IMR-90 (cell line): ENCODE measurements at regions not wholly inside any gene's neighbourhood (a gene's known extent, or its start where the extent isn't known, plus 50 kb on each side); places are given as distances from the start of the nearest gene placed in this dataset.

Experiments used
- BHLHE40 ChIP-seq: fragments of 150-350 bp; IDR thresholded peaks from 2 replicates; pipeline ENCODE4 v1.6.1; 2016; ENCODE audit warnings: mild to moderate bottlenecking, low read depth, low read length
- CEBPB ChIP-seq: IDR thresholded peaks from 2 replicates; pipeline ENCODE4 v1.6.1; 2012; ENCODE audit warnings: low read depth, low read length, improper control_type of control experiment
- CTCF ChIP-seq: conservative IDR thresholded peaks from 2 replicates; pipeline ENCODE4 v1.5.1; 2012; ENCODE audit warnings: mild to moderate bottlenecking, low read depth, low read length, improper control_type of control experiment
- MAZ ChIP-seq: IDR thresholded peaks from 2 replicates; pipeline ENCODE4 v1.6.1; 2012; ENCODE audit warnings: low read depth, mild to moderate bottlenecking, low read length, improper control_type of control experiment, moderate library complexity, borderline replicate concordance
- POLR2A ChIP-seq: IDR thresholded peaks from 2 replicates; pipeline ENCODE4 v1.6.1; 2012; ENCODE audit warnings: mild to moderate bottlenecking, low read depth, low read length
- RAD21 ChIP-seq: IDR thresholded peaks from 2 replicates; pipeline ENCODE4 v1.6.1; 2012; ENCODE audit warnings: low read length, improper control_type of control experiment
- RCOR1 ChIP-seq: IDR thresholded peaks from 2 replicates; pipeline ENCODE4 v1.6.1; 2012; ENCODE audit warnings: mild to moderate bottlenecking, low read length, improper control_type of control experiment; ENCODE audit not compliant: insufficient replicate concordance
- RFX5 ChIP-seq: IDR thresholded peaks from 2 replicates; pipeline ENCODE4 v1.8.0; 2012; ENCODE audit warnings: low read depth, mild to moderate bottlenecking, low read length, moderate library complexity
- SMC3 ChIP-seq: fragments of 150-350 bp; IDR thresholded peaks from 2 replicates; pipeline ENCODE4 v1.6.1; 2016; ENCODE audit warnings: low read depth, mild to moderate bottlenecking, antibody characterized with exemption, low read length, moderate library complexity

GRCh38 chr11:26102325-26102724 is 229.6 kb upstream of the ANO3 start:
- TF ChIP-seq POLR2A, result no peak
- TF ChIP-seq RAD21, result no peak
- no peak for TF ChIP-seq CTCF
- TF ChIP-seq RCOR1, result no peak
- no peak for TF ChIP-seq MAZ
- TF ChIP-seq BHLHE40, result no peak
- TF ChIP-seq RFX5, result no peak
- TF ChIP-seq CEBPB, result no peak
- no peak for TF ChIP-seq SMC3
